ENCODE measurements at regions not wholly inside any gene's neighbourhood (a gene's known extent, or its start where the extent isn't known, plus 50 kb on each side); places are given as distances from the start of the nearest gene placed in this dataset.
"Not testable (repeated sequence)": the region's sequence is repeated elsewhere in the genome, so short reads cannot be mapped to it uniquely, and the experiment has no call there.

DNA sequence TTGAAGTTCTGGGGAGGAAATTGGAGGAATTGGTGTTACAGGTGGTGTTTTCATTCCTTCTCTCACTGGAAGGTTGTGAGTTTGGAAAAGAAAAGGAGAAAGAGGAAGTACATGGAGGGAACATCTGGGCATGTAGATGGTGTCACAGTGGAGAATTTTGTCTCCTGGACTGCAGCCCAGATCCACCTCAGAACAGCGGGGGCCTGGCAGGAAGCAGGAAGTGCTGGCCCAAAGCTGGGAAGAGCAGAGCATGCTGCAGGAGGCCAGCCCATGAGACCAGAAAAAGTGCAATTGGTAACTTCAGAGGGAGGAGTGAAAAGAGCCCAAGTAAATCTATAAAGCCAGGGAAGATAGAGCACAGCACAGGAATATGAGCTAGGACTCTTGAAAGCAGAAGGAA is 227.0 kb downstream of the BCL2L11 start:
- TF ChIP-seq EP300, POLR2A, POLR2AphosphoS5 (IDR thresholded peaks at IDR 0.05): not testable (repeated sequence)
- TF ChIP-seq, protein P1, sequence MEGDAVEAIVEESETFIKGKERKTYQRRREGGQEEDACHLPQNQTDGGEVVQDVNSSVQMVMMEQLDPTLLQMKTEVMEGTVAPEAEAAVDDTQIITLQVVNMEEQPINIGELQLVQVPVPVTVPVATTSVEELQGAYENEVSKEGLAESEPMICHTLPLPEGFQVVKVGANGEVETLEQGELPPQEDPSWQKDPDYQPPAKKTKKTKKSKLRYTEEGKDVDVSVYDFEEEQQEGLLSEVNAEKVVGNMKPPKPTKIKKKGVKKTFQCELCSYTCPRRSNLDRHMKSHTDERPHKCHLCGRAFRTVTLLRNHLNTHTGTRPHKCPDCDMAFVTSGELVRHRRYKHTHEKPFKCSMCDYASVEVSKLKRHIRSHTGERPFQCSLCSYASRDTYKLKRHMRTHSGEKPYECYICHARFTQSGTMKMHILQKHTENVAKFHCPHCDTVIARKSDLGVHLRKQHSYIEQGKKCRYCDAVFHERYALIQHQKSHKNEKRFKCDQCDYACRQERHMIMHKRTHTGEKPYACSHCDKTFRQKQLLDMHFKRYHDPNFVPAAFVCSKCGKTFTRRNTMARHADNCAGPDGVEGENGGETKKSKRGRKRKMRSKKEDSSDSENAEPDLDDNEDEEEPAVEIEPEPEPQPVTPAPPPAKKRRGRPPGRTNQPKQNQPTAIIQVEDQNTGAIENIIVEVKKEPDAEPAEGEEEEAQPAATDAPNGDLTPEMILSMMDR (IDR thresholded peaks at IDR 0.05): not testable (repeated sequence)

Data from gastroesophageal sphincter (tissue), 3 donors.